Activated T-helper 1 cell treated with anti-CD3 and anti-CD28 coated beads, Interleukin-12 subunit alpha, Interleukin-12 subunit beta, Interleukin-2, Interleukin-4 antibody, amounts not matched to agents 30 ng/mL and 10 ng/mL and 1 ng/mL, durations not matched to agents 14 hours and 24 hours and 36 hours (primary cell): ENCODE measurements at regions not wholly inside any gene's neighbourhood (a gene's known extent, or its start where the extent isn't known, plus 50 kb on each side); places are given as distances from the start of the nearest gene placed in this dataset.
"Not testable (repeated sequence)": the region's sequence is repeated elsewhere in the genome, so short reads cannot be mapped to it uniquely, and the experiment has no call there.

ENCODE experiments used
- DNase-seq: peaks from one replicate; pipeline ENCODE4 v3.0.0; 2021; ENCODE audit warnings: low spot score
- H3K27ac Mint-ChIP-seq: one replicate; pipeline ENCODE4 v1.8.0; 2021; ENCODE audit warnings: mild to moderate bottlenecking, mixed read lengths
- H3K27me3 Mint-ChIP-seq: one replicate; pipeline ENCODE4 v1.8.0; 2022; ENCODE audit warnings: mild to moderate bottlenecking, moderate library complexity, mixed read lengths; ENCODE audit not compliant: insufficient read depth
- H3K36me3 Mint-ChIP-seq: one replicate; pipeline ENCODE4 v1.8.0; 2021; ENCODE audit warnings: low read depth, mixed read lengths
- H3K4me1 Mint-ChIP-seq: one replicate; pipeline ENCODE4 v1.8.0; 2021; ENCODE audit warnings: low read depth, mixed read lengths
- H3K4me3 Mint-ChIP-seq: one replicate; pipeline ENCODE4 v1.8.0; 2021; ENCODE audit warnings: mild to moderate bottlenecking, moderate library complexity, mixed read lengths
- H3K9me3 Mint-ChIP-seq: one replicate; pipeline ENCODE4 v1.8.0; 2021; ENCODE audit warnings: mixed read lengths
- intact Hi-C: fragments of 100-400 bp; cut with micrococcal nuclease; formaldehyde crosslinking; loops from one replicate; pipeline ENCODE4 v1.15.1; 2024

DNA sequence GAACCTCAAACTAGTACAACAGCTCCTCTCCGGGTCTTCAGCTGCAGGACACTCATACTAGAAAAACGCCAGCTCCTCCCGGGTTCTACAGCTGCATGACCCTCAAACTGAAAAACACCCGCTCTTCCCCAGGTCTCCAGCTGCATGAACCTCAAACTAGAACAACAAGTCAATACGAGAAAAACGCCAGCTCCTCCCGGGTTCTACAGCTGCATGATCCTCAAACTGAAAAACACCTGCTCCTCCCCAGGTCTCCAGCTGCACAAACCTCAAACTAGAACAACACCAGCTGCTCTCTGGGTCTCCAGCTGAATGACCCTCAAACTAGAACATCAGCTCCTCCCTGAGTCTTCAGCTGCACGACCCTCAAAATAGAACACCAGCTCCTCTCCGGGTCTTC, 315.0 kb upstream of the TFPI start:
- Mint-ChIP-seq H3K4me3 (no peak overlapping the region), H3K27me3 (peaks cover 2% of the 10 kb centered on the region), H3K9me3 (no peaks in the 10 kb centered on the region), H3K4me1 (no peaks in the 10 kb centered on the region), H3K27ac (no peak overlapping the region), H3K36me3 (no peaks in the 10 kb centered on the region)
- no peak for DNase-seq
- intact Hi-C loops, result no loop called here

DNA sequence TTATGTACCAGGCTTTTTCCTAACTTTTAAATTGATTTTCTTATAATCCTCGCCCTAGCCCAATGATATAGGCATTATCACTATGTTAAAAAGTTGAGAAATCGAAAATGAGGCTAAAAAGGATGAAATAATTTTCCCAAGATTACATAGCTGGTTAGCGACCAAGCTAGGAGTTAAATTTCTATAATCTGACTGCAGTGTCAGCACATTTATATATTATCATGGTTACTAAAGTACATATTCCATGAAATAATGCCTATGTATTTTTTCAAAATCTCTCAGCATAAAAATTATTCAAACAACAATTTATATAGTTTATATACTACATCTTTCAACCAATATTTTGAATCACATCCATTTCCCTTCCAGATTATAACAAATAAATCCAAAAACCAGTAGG, 317.3 kb upstream of the TFPI start:
- Mint-ChIP-seq H3K27me3 (peaks cover 2% of the 10 kb centered on the region), H3K4me3 (no peak overlapping the region), H3K27ac (no peak overlapping the region), H3K36me3 (no peaks in the 10 kb centered on the region), H3K9me3 (no peaks in the 10 kb centered on the region), H3K4me1 (no peaks in the 10 kb centered on the region)
- no peak for DNase-seq
- intact Hi-C loops, result no loop called here

GRCh38 chr2:187873132-187873531, 318.9 kb upstream of the TFPI start:
- Mint-ChIP-seq H3K27ac (no peak overlapping the region), H3K4me1 (no peaks in the 10 kb centered on the region), H3K4me3 (no peak overlapping the region), H3K9me3 (no peaks in the 10 kb centered on the region), H3K27me3 (peaks cover 2% of the 10 kb centered on the region), H3K36me3 (no peaks in the 10 kb centered on the region)
- no peak for DNase-seq
- intact Hi-C loops, result no loop called here

- Mint-ChIP-seq H3K27me3 (peaks cover 1% of the 10 kb centered on the region), H3K9me3 (no peaks in the 10 kb centered on the region), H3K36me3 (no peaks in the 10 kb centered on the region), H3K27ac (no peak overlapping the region), H3K4me1 (no peaks in the 10 kb centered on the region), H3K4me3 (no peak overlapping the region)
- intact Hi-C loops, result no loop called here
- DNase-seq, result no peak
These were observed 320.6 kb upstream of the TFPI start for GRCh38 chr2:187874786-187875185.

DNA sequence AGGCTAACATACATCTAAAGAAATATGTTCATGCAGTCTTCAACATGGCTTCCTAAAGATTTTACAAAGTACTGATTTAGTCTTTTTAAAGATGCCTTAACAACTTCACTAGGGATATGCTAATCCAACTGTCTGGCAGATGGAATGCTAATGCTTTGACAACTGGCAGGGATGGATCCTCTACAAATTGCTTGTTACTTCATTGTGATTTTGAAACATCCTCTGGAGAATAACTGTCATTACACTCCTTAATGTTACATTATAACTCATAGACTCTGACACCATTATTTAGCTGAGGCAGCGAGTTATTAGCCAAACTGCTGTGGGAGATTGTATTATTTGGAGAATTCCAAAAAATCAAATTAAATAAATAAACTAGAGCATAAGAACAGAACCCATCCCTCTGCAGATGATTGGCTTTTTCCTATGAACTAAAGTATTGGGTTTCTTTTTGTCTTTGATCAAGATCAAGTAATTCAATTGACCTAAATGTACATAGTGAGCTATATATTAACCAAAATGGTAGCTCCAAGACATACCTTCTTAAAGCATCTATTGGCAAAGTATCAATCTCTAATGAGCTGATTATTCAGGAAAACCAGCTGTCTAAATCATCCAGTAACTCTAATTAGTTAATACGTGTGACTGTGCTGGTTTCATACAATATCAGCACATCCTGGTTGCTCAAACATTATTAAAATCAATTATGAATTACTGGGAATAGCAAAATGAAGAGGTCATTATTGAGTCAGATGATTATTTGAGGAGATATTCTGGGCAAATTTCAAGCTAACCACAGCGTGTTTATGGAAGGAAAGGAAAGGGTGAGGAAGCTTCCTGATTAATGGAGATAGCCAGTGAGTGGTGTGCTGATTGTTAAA, 321.3 kb upstream of the TFPI start:
- no peaks in the 10 kb centered on the region for H3K9me3 Mint-ChIP-seq
- no peak overlapping the region for H3K27ac Mint-ChIP-seq
- H3K4me3 Mint-ChIP-seq, result no peak overlapping the region
- no peak for DNase-seq
- intact Hi-C loops, result loop anchor here (1.0 kb wide), 1 partner anchor 22 kb away; no protein-coding TSS in a partner anchor
- no peaks in the 10 kb centered on the region for H3K27me3 Mint-ChIP-seq
- H3K4me1 Mint-ChIP-seq, result no peaks in the 10 kb centered on the region
- no peaks in the 10 kb centered on the region for H3K36me3 Mint-ChIP-seq

DNA sequence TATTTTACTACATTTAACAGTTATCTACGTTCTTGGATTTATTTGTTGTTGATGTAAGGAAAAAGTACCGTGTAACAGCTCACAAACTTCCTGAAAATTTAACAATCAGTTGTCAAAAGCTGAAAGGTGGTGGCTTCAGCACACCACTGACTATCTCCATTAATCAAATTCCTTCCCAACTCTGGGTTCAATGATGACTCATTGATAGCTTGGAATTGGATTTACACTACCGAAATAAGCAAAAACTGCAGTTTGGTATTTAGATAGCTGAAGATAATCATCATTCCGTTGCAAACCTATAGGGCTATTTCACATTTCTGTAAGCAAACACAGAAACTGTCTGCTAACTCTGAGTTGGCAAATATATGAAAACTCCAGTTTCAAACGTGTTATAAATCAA, 322.3 kb upstream of the TFPI start:
- no peaks in the 10 kb centered on the region for H3K4me1 Mint-ChIP-seq
- H3K9me3 Mint-ChIP-seq, result no peaks in the 10 kb centered on the region
- intact Hi-C loops, result loop anchor here (1.0 kb wide), 1 partner anchor 23 kb away; no protein-coding TSS in a partner anchor
- H3K27me3 Mint-ChIP-seq, result no peaks in the 10 kb centered on the region
- no peak overlapping the region for H3K4me3 Mint-ChIP-seq
- H3K27ac Mint-ChIP-seq, result no peak overlapping the region
- DNase-seq, result no peak
- H3K36me3 Mint-ChIP-seq, result no peaks in the 10 kb centered on the region

DNA sequence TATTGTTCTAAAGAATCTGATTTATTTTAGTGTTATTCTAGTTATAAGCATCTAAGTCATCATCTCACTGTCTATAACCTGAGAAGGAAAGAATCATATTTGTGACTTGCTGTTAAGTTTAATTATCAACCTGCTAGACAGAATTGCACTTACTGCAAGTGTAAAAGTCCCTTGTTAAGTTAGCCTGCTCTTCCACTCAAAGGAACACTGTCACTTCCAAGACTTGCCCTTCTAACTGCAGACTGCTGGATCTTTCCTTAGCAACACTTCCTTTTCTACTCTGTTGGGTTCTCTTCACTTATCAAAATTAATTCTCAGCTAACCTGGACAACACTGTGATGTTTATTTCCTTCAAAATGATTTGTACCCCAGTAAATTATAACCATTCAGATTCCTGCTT, 323.2 kb upstream of the TFPI start:
- H3K9me3 Mint-ChIP-seq, result no peaks in the 10 kb centered on the region
- intact Hi-C loops, result no loop called here
- H3K4me1 Mint-ChIP-seq, result no peaks in the 10 kb centered on the region
- H3K27me3 Mint-ChIP-seq, result no peaks in the 10 kb centered on the region
- no peak for DNase-seq
- no peak overlapping the region for H3K4me3 Mint-ChIP-seq
- no peaks in the 10 kb centered on the region for H3K36me3 Mint-ChIP-seq
- no peak overlapping the region for H3K27ac Mint-ChIP-seq

- no peak for DNase-seq
- no peaks in the 10 kb centered on the region for H3K27me3 Mint-ChIP-seq
- H3K4me1 Mint-ChIP-seq, result no peaks in the 10 kb centered on the region
- H3K36me3 Mint-ChIP-seq, result no peaks in the 10 kb centered on the region
- no peaks in the 10 kb centered on the region for H3K9me3 Mint-ChIP-seq
- no peak overlapping the region for H3K27ac Mint-ChIP-seq
- no peak overlapping the region for H3K4me3 Mint-ChIP-seq
- intact Hi-C loops, result no loop called here
These were observed 323.9 kb upstream of the TFPI start for GRCh38 chr2:187878112-187878511.

DNA sequence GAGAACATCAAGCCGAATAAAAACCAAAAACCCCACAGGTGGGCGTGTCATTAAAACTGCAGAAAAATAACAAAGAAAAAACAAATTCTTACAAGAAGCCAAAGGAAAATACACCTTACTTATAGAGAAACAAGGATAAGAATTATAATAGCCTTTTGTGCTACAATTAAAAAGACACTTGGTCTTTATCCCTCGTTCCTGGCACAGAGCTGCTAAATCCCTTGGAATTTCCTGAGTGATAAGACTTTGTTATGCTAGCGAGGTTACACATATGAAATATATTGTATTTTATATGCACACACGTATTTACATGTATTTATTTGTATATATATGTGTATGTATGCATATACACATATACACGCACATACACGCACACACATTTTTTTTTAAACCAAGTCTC, 325.3 kb upstream of the TFPI start:
- Mint-ChIP-seq H3K4me3 (no peak overlapping the region), H3K4me1 (no peaks in the 10 kb centered on the region), H3K9me3 (no peaks in the 10 kb centered on the region), H3K27me3 (no peaks in the 10 kb centered on the region), H3K36me3 (no peaks in the 10 kb centered on the region), H3K27ac (no peak overlapping the region)
- DNase-seq, result no peak
- intact Hi-C loops, result no loop called here

DNA sequence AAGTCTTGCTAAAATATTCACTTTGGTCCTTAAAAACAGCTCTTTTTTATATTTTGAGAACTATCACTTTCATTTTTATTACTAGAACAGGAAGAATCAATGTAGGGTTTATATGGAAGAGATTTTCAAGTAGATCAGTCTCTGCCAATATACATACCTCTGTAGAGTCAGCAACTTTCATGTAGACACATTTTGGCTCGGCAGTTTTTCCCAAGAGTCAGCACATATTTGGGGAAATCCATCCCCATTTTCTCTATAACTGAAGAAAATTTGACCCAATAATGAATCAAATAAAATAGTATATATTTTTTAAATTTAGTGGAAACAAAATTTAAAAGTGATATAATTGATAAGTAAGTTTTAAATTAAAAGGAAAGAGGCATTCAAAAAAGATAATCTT, 329.8 kb upstream of the TFPI start:
- Mint-ChIP-seq H3K27ac (no peak overlapping the region), H3K9me3 (no peaks in the 10 kb centered on the region), H3K27me3 (no peaks in the 10 kb centered on the region), H3K36me3 (no peaks in the 10 kb centered on the region), H3K4me3 (no peak overlapping the region), H3K4me1 (no peaks in the 10 kb centered on the region)
- no peak for DNase-seq
- intact Hi-C loops, result no loop called here

GRCh38 chr2:187890690-187891089, 336.5 kb upstream of the TFPI start:
- no peaks in the 10 kb centered on the region for H3K27me3 Mint-ChIP-seq
- no peak overlapping the region for H3K4me3 Mint-ChIP-seq
- intact Hi-C loops, result no loop called here
- no peaks in the 10 kb centered on the region for H3K36me3 Mint-ChIP-seq
- DNase-seq, result no peak
- H3K27ac Mint-ChIP-seq, result no peak overlapping the region
- no peaks in the 10 kb centered on the region for H3K4me1 Mint-ChIP-seq
- no peaks in the 10 kb centered on the region for H3K9me3 Mint-ChIP-seq

GRCh38 chr2:187900021-187900420, 345.8 kb upstream of the TFPI start:
- H3K27me3 Mint-ChIP-seq, result no peaks in the 10 kb centered on the region
- no peak overlapping the region for H3K4me3 Mint-ChIP-seq
- no peaks in the 10 kb centered on the region for H3K36me3 Mint-ChIP-seq
- no peak for DNase-seq
- H3K4me1 Mint-ChIP-seq, result no peaks in the 10 kb centered on the region
- no peak overlapping the region for H3K27ac Mint-ChIP-seq
- intact Hi-C loops, result no loop called here
- H3K9me3 Mint-ChIP-seq, result no peaks in the 10 kb centered on the region

- Mint-ChIP-seq H3K27me3 (no peaks in the 10 kb centered on the region), H3K4me1 (no peaks in the 10 kb centered on the region), H3K27ac (no peak overlapping the region), H3K4me3 (no peak overlapping the region), H3K36me3 (no peaks in the 10 kb centered on the region), H3K9me3 (no peaks in the 10 kb centered on the region)
- DNase-seq, result no peak
- intact Hi-C loops, result no loop called here
These were observed 351.8 kb upstream of the TFPI start for GRCh38 chr2:187906021-187906420.

DNA sequence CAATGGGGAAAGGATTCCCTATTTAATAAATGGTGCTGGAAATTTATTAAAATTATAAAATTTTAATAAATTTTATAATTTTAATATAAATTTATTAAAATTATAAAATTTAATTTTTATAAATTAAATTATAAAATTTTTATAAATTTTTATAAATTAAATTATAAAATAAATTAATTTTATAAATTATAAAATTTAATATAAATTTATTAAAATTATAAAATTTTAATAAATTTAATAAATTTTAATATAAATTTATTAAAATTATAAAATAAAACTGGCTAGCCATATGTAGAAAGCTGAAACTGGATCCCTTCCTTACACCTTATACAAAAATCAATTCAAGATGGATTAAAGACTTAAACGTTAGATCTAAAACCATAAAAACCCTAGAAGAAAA, 356.7 kb upstream of the TFPI start:
- intact Hi-C loops, H3K27me3 Mint-ChIP-seq, H3K36me3 Mint-ChIP-seq, H3K27ac Mint-ChIP-seq, DNase-seq, H3K9me3 Mint-ChIP-seq, H3K4me3 Mint-ChIP-seq, H3K4me1 Mint-ChIP-seq: not testable (repeated sequence)
